Ecto neural progenitor cell (in vitro differentiated cells): ENCODE measurements at regions not wholly inside any gene's neighbourhood (a gene's known extent, or its start where the extent isn't known, plus 50 kb on each side); places are given as distances from the start of the nearest gene placed in this dataset.
"Not testable (repeated sequence)": the region's sequence is repeated elsewhere in the genome, so short reads cannot be mapped to it uniquely, and the experiment has no call there.

Source experiments
- DNase-seq: peaks from one replicate; pipeline ENCODE4 v3.0.0-alpha.2; 2018; ENCODE audit warnings: low spot score

DNA sequence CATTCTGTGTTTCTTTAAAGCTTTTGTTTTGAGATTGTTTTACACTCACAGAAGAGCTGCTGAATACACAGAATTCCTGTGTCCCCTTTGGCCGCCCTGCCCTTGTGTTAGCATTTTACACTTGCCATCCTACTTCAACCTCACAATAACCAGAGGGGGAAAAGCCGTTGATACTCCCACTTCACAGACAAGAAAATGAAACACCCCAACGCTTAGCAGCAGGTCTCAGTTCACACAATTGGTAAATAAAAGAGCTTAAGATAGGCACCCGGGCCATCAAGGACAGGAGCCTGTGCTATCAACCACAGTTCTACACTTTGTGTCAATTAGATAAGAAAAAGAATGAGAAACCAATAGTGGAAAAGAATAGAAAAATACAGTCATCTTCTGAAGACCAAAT lies 178.0 kb downstream of the SYK start:
- no peak for DNase-seq

DNA sequence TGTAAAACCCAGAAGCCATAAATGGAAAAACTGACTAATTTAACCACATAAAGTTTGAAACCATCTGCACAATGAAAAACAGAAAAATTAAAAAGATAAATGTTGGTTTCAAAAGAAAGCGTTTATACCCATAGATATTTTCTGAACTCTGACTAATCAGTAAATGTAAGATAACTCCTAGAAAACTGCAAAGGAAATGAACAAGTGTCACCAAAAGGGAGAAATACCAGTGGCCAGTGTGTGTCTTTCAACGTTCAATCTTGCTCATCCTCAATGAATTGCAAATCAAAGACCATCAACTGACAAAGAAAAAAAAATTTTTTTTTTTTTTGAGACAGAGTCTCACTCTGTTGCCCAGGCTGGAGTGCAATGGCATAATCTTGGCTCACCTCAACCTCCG lies 180.1 kb downstream of the SYK start:
- DNase-seq: no peak

DNA sequence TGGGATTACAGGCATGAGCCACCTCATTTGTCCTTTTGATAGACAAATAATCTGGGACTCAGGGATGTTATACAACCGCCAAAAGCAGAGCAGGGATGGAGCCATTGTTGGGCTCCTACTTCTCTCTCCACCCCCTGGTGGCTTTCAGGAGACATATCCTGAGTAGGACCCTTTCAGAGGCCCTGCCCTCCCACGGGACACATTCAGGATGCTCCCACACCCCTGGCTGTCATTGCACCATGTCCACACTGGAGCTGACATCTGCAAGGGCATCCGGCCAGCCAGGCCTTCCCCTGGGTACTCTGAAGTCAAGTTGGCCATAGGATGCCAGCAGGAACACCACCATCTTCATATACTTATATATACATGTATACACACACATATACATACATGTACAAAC lies 181.8 kb downstream of the SYK start:
- DNase-seq: no peak

DNA sequence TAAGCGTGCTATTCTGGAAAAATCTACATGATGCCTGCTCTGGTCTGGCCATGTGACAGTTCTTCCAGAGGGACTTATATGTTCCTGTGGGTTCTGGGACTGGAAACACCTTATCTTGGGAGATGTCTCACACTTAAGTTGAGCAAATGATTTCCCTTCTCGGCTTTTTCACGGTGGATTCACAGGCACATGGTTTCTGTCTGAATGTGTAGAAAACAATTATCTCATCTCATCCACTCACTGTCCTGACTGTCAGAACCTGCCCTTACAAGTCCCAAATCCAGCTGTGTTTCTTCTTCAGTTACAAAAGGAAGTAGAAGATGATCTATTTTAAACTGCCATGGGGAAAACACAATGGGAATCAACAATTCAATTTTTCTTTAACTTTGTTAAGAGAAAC lies 184.0 kb downstream of the SYK start:
- DNase-seq: no peak

DNA sequence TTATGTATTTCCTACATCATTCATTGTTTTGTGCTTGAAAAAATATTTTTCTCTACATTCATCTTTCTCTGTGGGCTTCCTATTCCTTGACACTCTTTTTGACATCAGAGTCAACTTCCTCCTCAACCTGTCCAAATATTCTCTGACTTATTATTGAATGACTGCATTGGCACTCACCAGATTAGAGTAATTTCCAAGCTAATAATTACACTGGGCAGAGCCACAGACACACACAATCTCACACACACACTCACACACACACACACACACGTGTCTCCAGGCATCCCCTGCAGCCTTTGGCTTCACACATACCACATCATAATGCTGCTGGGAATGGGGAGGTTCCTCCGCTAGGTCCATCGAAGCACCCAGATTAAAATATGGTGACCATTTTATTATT lies 184.5 kb downstream of the SYK start:
- DNase-seq: no peak

DNA sequence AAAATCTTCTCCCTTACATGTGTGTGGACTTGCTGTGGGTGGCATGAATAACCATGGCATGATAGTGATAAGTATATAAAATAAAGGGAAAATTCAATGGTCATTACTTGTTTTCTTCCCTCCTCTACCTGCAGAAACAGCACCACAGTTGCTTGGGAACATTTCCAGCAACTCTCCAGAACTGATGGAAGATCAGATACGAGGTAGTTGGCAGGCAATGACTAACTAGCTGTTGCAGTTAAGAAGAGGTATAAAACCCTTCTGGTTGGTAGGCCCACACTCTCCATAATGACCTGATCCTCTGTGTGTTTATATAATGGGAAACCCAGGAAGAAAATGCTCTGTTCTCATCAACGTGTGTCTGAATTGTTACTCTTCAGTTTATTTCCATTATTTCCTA lies 185.9 kb downstream of the SYK start:
- DNase-seq: no peak

DNA sequence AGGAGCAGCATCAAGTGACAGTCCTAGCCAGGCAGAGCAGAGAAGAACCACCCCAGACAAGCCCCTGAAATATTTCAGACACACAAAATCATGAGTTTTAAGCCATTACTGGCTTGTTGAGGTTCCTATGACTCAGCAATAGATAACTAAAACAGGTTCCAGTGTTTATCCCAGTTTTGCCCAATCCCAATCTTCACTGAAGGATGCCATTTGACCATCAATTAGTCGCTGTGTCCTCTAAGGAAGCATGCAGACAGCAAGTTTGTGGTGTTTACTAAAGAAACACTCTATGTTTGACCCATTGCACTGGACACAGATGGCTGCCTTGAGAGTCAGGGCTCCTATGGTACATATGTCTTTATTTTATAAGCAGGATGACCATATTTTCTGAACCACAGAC lies 186.7 kb downstream of the SYK start:
- DNase-seq: no peak

DNA sequence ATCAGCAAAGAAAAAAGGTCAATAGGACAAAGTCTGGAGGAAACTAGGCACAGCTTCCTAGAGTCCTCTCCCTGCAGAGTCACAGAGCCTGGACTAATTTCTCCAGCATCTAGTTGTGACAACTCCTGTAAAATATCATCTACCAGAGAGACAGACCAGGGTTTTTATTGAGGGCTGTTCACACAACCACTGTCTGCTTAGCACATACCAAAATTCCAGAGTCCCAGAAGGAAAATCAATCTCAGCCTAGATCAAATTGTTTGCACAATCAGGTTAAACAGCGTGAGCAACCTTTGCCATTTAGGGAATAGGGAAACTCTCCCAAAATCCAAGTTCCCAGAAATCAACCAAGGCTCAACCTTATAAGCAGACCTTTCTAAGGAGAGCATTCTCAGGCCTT lies 190.3 kb downstream of the SYK start:
- DNase-seq: no peak

DNA sequence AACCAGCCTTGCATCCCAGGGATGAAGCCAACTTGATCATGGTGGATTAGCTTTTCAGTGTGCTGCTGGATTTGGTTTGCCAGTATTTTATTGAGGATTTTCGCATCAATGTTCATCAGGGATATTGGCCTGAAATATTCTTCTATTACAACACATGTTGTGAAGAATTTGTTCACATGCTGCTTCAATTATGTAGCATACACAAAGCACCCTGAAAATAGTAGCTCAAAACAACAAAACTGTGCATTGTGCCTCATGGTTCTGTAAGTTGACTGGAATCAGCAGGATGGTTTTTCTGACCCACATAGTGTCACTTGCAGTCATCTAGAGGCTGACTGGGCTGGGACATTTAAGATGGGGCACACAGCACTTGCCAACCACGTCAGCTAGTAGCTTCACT lies 193.9 kb downstream of the SYK start:
- DNase-seq: no peak

DNA sequence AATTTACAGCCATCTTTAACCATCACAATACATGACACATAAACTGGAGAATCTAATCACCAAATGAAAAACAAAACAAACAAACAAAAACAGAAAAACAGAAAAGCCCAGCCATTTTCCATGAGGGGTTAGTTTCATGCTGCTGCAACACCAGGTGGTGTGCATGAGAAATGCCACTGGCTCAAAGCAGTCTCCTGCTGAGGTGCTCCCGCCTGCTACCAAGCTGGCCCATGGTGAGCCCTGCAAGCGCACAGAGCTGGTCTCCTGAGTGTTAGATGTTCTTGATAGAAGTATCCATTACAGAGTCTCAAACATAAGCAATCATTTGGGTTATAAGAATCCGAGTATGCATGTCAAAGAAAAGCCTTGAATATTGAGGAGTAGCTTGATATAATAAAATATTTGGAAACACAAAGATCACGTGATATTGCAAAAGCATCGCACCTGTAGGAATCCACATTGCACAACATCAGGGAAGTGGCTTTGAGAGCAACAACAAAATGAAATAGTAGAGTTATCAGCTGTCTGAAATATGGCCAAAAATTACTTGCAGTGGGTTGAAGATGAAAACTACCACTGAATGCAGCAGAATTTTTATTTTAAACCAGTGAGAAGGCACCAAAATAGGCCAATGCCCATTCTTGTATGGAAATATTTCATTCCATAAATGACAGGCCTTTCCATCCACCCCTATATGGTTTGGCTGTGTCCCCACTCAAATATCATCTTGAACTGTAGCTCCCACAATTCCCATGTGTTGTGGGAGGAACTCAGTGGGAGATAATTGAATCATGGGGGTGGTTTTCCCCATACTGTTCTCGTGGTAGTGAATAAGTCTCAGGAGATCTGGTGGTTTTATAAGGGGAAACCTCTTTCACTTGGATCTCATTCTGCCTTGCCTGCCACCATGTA lies 194.8 kb downstream of the SYK start:
- DNase-seq: no peak

DNA sequence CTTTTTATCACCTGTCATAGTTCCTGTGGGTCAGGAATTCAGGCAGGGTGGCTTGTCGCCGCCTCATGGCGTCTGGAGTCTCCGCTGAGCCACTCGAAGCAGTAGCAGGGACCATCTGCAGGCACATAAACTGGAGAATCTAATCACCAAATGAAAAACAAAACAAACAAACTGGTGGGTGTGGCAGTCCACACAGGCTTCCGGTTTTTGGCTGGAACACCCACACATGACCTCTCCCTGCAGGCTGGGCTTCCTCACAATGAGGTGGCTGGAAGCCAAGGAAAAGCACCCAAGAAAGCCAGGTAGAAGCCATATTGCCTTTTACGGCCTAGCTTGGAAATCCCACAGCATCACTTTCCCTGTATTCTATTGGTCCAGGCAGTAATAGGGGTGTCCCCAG lies 197.0 kb downstream of the SYK start:
- DNase-seq: no peak

DNA sequence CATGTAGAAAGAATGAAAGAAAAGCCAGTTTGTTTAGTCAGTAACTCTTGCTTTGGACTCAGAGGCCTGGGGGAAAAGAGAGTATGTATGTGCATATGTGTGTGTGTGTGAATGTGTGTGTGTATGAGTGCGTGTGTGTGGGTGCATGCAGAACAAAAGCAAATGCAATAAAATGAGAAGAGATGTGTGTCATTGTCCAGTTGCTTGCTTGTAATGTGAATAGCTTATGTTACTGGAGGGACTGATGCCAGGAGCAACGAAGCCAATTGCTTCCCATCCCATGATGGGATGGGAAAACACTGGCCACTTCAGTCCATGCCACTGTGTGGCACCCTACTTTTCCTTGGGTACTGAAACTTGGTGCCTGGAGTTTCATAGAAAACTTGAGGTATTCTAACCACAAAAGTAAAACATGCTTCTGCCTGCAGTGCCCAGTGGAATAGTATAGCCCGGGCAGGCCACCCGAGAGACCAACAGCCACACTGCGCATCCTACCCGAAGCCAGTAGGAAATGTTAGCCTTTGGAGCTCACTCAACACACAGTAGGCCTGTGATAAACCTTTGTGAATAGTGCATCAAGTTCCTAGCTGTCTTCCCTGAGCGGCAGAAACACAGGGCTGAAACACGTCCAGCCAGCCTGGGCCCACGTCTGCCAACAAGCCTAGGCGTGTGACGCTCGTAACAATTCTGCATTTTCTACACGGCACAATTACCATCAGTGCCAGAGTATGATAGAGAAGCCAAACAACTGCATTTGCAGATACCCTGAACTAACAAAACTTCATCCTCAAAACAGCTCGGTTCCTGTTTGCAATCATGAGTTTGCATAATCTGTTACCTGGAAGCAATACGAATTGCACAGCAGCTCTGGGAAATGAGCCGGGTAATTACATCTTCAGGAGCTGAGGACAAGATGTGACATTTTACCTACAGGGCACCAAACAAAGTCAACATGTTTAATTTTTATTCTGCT lies 198.1 kb downstream of the SYK start:
- DNase-seq: no peak

DNA sequence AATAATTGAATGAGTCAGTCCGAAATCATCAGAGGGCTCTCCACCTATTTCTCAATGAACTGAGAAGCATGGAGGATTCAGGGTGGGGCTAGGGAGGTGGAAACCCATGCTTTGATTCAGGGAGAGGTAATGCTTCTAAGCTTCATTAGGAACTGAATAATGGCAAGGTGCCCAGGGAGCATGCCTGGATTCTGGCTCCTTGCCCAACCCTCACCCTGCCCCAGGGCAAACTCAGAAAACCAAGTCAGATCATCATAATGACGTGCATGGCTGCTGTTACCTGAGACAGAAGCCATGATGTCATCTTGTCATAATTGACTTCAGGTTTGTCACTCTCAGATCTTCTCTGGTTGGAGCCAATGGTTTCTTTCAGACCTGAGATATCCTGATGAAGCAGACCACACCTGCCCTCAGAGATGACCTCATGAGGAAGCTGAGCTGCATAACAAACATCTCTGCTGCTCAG lies 199.6 kb downstream of the SYK start:
- no peak for DNase-seq

DNA sequence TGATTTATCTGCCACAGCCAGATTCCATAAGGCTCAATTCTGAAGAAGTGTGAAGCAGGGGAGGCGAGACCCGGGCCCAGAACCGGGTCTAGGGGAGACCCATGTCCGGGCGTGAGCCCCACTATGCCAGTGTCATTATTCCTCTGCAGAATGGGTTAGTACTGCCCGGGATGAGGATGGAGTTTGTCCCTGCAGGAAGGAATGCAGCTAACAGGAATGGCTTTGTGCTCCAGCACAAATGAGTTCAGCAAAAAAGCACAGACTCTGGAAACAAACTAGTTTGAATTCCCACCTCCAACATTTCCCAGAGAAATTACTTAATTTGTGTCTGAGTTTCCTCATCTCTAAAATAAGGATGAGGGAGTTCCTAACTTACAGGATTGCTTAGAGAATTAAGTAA lies 202.9 kb downstream of the SYK start:
- no peak for DNase-seq

DNA sequence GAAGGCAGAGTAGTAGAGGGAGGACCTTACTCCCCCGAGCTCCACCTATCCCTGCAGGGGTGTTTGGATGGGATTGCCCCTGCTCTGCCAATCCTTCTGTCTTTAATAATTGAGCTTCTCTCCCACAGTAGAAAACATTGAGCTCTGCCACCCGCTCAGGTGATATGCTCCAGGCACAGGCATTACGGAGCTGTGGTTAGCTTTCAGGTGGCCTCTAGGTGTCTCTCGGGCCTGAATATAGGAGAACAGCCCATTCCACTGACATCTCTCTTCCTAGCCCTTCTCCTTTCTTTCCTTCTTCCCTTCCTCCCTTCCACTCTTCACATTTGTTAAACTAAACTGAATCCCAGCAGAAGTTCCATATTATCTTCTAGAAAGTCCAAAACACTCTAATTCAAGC lies 203.4 kb downstream of the SYK start:
- no peak for DNase-seq

DNA sequence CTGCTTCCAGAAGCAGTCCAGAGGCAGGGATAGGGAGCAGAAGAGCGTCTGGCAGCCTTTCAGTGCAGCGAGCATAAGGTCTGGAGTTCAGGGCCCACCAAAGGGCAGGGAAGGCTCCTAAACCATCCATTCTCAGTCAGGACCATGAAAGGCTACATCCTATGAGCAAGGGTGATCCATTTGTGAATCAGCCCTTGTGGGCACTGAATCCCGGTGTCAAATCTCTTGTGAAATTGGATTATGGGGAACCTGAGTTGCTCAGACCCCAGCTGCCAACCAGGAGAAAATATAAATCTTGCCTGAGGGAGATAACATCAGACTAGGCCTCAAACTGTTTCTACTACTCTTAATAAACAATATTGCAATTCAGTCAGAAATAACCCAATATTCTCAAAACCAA lies 204.4 kb downstream of the SYK start:
- no peak for DNase-seq

DNA sequence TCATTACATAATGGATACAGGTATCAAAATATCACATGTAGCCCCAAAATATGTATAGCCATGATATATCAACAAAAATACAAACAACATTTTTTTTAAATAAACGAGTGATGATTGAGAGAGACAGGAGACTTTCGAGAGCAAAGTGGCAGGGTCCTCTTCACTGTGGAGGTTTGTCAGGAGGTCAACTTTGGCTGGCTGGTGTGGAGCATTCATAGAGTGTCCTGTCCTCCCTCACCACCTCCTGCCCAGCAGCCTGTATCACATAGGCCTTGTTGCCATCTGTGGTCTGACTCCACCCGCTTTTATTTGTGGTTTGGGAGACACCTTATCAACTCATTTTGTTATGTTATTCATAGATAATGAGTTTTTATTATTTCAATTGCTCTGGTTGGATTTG lies 206.9 kb downstream of the SYK start:
- no peak for DNase-seq

DNA sequence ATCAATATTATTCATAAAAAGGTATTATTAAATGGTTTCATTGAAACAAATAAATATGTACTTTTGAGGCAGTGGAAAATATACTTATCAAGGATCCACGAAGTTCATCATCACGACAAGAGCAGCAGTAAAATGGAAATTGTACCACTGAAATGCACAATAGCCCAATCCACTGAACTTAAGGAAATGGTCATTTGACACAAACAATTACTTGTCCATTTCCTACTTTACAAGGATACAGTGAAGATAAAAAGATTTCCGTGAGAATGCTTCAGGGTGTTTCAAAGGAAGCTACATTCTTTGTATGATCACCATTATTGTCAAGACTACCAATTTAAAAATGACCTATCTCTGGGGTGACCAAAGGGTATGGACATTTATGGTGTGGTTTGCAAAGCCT lies 210.3 kb downstream of the SYK start:
- no peak for DNase-seq

DNA sequence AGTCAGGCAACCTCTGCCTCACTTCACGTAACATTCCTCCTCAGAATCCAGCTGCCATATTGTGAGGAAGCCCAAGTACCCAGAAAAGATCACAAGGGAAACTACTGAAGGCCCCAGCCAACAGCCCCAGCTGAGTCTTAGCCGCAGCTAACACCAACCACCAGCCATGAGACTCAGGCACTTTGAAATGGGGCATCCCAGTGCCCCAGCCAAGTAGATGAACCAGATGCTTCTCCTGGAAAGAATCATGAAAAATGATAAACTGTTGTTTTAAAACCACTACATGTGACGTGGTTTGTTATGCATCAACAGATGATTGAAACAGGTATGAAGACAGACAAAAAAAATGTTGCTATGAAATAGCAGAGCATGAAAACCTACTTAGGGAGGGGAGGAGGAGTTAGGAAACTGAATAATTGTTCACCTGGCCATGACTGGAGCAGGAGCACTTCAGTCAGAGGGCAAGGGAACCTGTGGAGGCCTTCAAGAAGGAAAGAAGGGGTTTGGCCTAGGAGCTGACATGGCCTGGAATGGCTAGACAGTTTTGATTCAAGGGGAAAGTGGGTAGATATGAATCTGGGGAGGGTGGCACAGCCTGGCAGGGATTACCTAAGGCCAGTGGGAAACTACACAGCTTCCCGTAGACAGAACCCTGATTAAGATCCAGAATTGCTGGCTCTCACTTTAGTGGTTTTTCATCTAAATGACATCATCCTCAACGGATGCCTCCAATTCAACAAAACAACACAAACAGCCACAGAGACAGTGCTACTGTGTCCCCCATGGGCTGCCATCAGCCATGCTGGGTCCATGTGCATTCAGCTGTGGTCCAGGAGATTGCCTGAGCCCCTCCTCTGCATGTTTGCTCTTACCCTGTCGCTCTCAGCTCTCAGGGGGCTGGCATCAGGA lies 211.6 kb downstream of the SYK start:
- no peak for DNase-seq

DNA sequence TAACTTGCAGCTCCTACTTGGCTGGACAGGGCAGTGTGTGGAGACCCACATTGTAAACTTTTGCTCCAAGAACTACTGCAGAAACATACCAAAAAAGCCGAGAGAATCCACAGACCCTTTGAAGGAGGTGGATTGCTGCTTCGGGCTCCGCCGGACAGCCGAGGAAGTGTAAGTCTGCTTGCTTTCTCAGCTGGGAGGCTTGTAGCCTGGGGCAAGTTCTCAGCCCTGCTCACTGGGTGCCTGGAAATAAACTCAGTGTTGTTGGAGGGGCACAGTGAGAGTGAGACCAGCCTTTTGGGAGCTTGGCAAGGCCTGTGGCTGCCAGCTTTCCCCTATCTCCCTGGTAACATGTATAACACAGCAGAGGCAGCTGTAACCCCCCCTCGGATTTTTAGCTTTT lies 215.6 kb downstream of the SYK start:
- DNase-seq: peak; percentile 41

DNA sequence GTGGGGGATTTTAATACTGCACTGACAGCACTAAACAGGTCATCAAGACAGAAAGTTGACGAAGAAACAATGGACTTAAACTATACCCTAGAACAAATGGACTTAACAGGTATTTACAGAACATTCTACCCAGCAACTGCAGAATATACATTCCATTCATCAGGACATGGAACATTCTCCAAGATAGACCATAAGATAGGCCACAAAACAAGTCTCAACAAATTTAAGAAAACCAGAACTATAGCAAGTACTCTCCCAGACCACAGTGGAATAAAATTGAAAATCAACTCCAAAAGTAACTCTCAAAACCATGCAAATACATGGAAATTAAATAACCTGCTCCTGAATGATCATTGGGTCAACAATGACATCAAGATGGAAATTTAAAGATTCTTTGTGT lies 218.3 kb downstream of the SYK start:
- DNase-seq: not testable (repeated sequence)

DNA sequence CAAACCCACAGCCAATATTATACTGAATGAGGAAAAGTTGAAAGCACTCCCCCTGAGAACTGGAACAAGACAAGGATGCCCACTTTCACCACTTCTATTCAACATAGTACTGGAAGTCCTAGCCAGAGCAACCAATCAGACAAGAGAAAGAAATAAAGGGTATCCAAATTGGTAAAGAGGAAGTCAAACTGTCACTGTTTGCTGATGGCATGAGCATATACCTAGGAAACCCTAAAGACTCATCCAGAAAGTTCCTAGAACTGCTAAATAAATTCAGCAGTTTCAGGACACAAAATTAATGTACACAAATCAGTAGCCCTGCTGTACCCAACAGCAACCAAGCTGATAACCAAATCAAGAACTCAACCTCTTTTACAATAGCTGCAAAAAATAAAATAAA lies 220.0 kb downstream of the SYK start:
- not testable (repeated sequence) for DNase-seq
